ENCODE measurements at regions not wholly inside any gene's neighbourhood (a gene's known extent, or its start where the extent isn't known, plus 50 kb on each side); places are given as distances from the start of the nearest gene placed in this dataset.

DNA sequence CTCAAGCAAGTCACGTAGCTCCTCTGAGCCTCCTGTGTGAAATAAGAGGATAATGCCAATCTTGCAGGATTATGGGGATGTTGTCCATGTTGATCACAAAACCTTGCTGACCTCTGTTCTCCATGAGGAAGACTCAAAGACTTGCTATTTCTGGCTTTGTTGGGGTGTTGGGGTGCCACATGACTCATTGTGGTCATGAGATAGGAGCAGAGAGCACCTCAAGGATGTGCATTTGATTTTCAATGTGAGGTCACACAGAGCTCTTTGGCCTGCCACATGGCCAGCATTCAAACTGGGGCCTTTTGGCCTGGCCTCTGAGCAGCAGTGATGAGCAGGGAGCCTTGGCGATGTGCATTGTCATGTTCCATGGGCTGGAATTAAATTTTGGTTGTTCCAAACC lies 380.3 kb downstream of the GADD45G start:
- TF ChIP-seq POLR2AphosphoS5 (IDR thresholded peaks at IDR 0.05) (no peak), EZH2 (IDR thresholded peaks at IDR 0.05; ENCODE audit: borderline replicate concordance, insufficient read depth, low read length, poor library complexity, severe bottlenecking) (no peak), SMC3 (conservative IDR thresholded peaks at IDR 0.05; ENCODE audit: poor library complexity) (no peak), EP300 (conservative IDR thresholded peaks at IDR 0.05; ENCODE audit: poor library complexity, severe bottlenecking) (no peak), TAF1 (IDR thresholded peaks at IDR 0.05; ENCODE audit: low read depth) (no peak), RAD21 (conservative IDR thresholded peaks at IDR 0.05) (no peak), MXI1 (conservative IDR thresholded peaks at IDR 0.05; ENCODE audit: poor library complexity, severe bottlenecking) (no peak)
- TF ChIP-seq, protein P1, sequence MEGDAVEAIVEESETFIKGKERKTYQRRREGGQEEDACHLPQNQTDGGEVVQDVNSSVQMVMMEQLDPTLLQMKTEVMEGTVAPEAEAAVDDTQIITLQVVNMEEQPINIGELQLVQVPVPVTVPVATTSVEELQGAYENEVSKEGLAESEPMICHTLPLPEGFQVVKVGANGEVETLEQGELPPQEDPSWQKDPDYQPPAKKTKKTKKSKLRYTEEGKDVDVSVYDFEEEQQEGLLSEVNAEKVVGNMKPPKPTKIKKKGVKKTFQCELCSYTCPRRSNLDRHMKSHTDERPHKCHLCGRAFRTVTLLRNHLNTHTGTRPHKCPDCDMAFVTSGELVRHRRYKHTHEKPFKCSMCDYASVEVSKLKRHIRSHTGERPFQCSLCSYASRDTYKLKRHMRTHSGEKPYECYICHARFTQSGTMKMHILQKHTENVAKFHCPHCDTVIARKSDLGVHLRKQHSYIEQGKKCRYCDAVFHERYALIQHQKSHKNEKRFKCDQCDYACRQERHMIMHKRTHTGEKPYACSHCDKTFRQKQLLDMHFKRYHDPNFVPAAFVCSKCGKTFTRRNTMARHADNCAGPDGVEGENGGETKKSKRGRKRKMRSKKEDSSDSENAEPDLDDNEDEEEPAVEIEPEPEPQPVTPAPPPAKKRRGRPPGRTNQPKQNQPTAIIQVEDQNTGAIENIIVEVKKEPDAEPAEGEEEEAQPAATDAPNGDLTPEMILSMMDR (IDR thresholded peaks at IDR 0.05; ENCODE audit: poor library complexity, severe bottlenecking): no peak
- TF ChIP-seq, protein P2, sequence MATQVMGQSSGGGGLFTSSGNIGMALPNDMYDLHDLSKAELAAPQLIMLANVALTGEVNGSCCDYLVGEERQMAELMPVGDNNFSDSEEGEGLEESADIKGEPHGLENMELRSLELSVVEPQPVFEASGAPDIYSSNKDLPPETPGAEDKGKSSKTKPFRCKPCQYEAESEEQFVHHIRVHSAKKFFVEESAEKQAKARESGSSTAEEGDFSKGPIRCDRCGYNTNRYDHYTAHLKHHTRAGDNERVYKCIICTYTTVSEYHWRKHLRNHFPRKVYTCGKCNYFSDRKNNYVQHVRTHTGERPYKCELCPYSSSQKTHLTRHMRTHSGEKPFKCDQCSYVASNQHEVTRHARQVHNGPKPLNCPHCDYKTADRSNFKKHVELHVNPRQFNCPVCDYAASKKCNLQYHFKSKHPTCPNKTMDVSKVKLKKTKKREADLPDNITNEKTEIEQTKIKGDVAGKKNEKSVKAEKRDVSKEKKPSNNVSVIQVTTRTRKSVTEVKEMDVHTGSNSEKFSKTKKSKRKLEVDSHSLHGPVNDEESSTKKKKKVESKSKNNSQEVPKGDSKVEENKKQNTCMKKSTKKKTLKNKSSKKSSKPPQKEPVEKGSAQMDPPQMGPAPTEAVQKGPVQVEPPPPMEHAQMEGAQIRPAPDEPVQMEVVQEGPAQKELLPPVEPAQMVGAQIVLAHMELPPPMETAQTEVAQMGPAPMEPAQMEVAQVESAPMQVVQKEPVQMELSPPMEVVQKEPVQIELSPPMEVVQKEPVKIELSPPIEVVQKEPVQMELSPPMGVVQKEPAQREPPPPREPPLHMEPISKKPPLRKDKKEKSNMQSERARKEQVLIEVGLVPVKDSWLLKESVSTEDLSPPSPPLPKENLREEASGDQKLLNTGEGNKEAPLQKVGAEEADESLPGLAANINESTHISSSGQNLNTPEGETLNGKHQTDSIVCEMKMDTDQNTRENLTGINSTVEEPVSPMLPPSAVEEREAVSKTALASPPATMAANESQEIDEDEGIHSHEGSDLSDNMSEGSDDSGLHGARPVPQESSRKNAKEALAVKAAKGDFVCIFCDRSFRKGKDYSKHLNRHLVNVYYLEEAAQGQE (IDR thresholded peaks at IDR 0.05; ENCODE audit: borderline replicate concordance): no peak
